ENCODE measurements at regions not wholly inside any gene's neighbourhood (a gene's known extent, or its start where the extent isn't known, plus 50 kb on each side); places are given as distances from the start of the nearest gene placed in this dataset.

- Mint-ChIP-seq H3K9me3 (ENCODE audit: unreplicated experiment) (no peaks in the 10 kb centered on the region), H3K27me3 (ENCODE audit: unreplicated experiment) (no peaks in the 10 kb centered on the region), H3K27ac (ENCODE audit: unreplicated experiment) (no peak overlapping the region), H3K4me3 (ENCODE audit: unreplicated experiment) (no peak overlapping the region), H3K4me1 (ENCODE audit: unreplicated experiment) (peaks cover 2% of the 10 kb centered on the region), H3K36me3 (ENCODE audit: unreplicated experiment) (no peaks in the 10 kb centered on the region)
- no peak for TF ChIP-seq CTCF (IDR thresholded peaks at IDR 0.05)
- no peak for DNase-seq (ENCODE audit: extremely low spot score, unreplicated experiment)
Measured at GRCh38 chr4:60863442-60863841, 336.7 kb upstream of the ADGRL3 start.

- no peaks in the 10 kb centered on the region for H3K9me3 Mint-ChIP-seq (ENCODE audit: unreplicated experiment)
- no peak overlapping the region for H3K4me3 Mint-ChIP-seq (ENCODE audit: unreplicated experiment)
- H3K36me3 Mint-ChIP-seq (ENCODE audit: unreplicated experiment) = no peaks in the 10 kb centered on the region
- no peaks in the 10 kb centered on the region for H3K27me3 Mint-ChIP-seq (ENCODE audit: unreplicated experiment)
- DNase-seq (ENCODE audit: extremely low spot score, unreplicated experiment) = no peak
- peak; percentile 48 for TF ChIP-seq CTCF (IDR thresholded peaks at IDR 0.05)
- no peak overlapping the region for H3K27ac Mint-ChIP-seq (ENCODE audit: unreplicated experiment)
- H3K4me1 Mint-ChIP-seq (ENCODE audit: unreplicated experiment) = peaks cover 2% of the 10 kb centered on the region
Measured at GRCh38 chr4:60865273-60865672, 334.9 kb upstream of the ADGRL3 start.

- Mint-ChIP-seq H3K9me3 (ENCODE audit: unreplicated experiment) (no peaks in the 10 kb centered on the region), H3K4me1 (ENCODE audit: unreplicated experiment) (peaks cover 2% of the 10 kb centered on the region), H3K36me3 (ENCODE audit: unreplicated experiment) (no peaks in the 10 kb centered on the region), H3K27ac (ENCODE audit: unreplicated experiment) (no peak overlapping the region), H3K27me3 (ENCODE audit: unreplicated experiment) (no peaks in the 10 kb centered on the region), H3K4me3 (ENCODE audit: unreplicated experiment) (no peak overlapping the region)
- TF ChIP-seq CTCF (IDR thresholded peaks at IDR 0.05) = no peak
- DNase-seq (ENCODE audit: extremely low spot score, unreplicated experiment) = no peak
Measured at GRCh38 chr4:60868232-60868960, 331.7 kb upstream of the ADGRL3 start.

- no peak for DNase-seq (ENCODE audit: extremely low spot score, unreplicated experiment)
- Mint-ChIP-seq H3K27me3 (ENCODE audit: unreplicated experiment) (no peaks in the 10 kb centered on the region), H3K36me3 (ENCODE audit: unreplicated experiment) (no peaks in the 10 kb centered on the region), H3K4me3 (ENCODE audit: unreplicated experiment) (no peak overlapping the region), H3K4me1 (ENCODE audit: unreplicated experiment) (peaks cover 15% of the 10 kb centered on the region), H3K9me3 (ENCODE audit: unreplicated experiment) (peaks cover 11% of the 10 kb centered on the region), H3K27ac (ENCODE audit: unreplicated experiment) (no peak overlapping the region)
- no peak for TF ChIP-seq CTCF (IDR thresholded peaks at IDR 0.05)
Measured at GRCh38 chr4:60879135-60879701, 320.9 kb upstream of the ADGRL3 start.

GRCh38 chr4:60884587-60884986 is 315.5 kb upstream of the ADGRL3 start:
- Mint-ChIP-seq H3K9me3 (ENCODE audit: unreplicated experiment) (peaks cover 8% of the 10 kb centered on the region), H3K4me1 (ENCODE audit: unreplicated experiment) (peaks cover 27% of the 10 kb centered on the region), H3K27me3 (ENCODE audit: unreplicated experiment) (no peaks in the 10 kb centered on the region), H3K36me3 (ENCODE audit: unreplicated experiment) (no peaks in the 10 kb centered on the region), H3K27ac (ENCODE audit: unreplicated experiment) (peak overlapping the region; percentile 56), H3K4me3 (ENCODE audit: unreplicated experiment) (peak overlapping the region; percentile 27)
- TF ChIP-seq CTCF (IDR thresholded peaks at IDR 0.05) = no peak
- DNase-seq (ENCODE audit: extremely low spot score, unreplicated experiment) = no peak
